Ovary (tissue), 7 donors: ENCODE measurements at regions not wholly inside any gene's neighbourhood (a gene's known extent, or its start where the extent isn't known, plus 50 kb on each side); places are given as distances from the start of the nearest gene placed in this dataset.

Source experiments
- DNase-seq, 5 donors: peaks; one replicate each; pipeline ENCODE4 v3.0.0-alpha.2; 2019 to 2020
- H3K27ac ChIP-seq, 2 donors: fragments of 200-600 bp; one replicate each; pipeline versions ENCODE4 v1.5.1 to v1.8.0; 2019 to 2022
- H3K27me3 ChIP-seq: fragments of 200-600 bp; one replicate; pipeline ENCODE4 v1.8.0; 2022
- H3K36me3 ChIP-seq: fragments of 200-600 bp; sonication (generic); one replicate; pipeline ENCODE4 v1.5.1; 2019
- H3K4me1 ChIP-seq: one replicate; pipeline ENCODE4 v1.8.1; 2013; ENCODE audit warnings: mild to moderate bottlenecking, moderate library complexity; ENCODE audit not compliant: insufficient read depth
- H3K4me3 ChIP-seq: fragments of 200-600 bp; sonication (generic); one replicate; pipeline ENCODE4 v1.5.1; 2017
- H3K9me3 ChIP-seq, 2 donors: fragments of 200-600 bp in 1 of 2; sonication (generic) in 1 of 2; one replicate each; pipeline versions ENCODE4 v1.5.1 to v1.8.1; 2013 to 2019; ENCODE audit warnings: mild to moderate bottlenecking in 1 of 2, moderate library complexity in 1 of 2
- EP300 ChIP-seq: sonication (generic); formaldehyde crosslinking; IDR thresholded peaks from one replicate; pipeline ENCODE4 v1.6.1; 2017; ENCODE audit warnings: antibody characterized with exemption
- POLR2A ChIP-seq: fragments of 450-650 bp; IDR thresholded peaks from one replicate; pipeline ENCODE4 v1.6.1; 2017; ENCODE audit warnings: antibody characterized with exemption, mild to moderate bottlenecking, moderate library complexity
- WGBS, 3 donors: extraction: QIAGEN DNeasy Blood & Tissue Kit in 1 of 3; methylation state at CpG; one replicate each; pipeline versions ENCODE4 v1.1.5 to v1.1.7; 2013 to 2017; 5-methylcytosine and 5-hydroxymethylcytosine counted together
- intact Hi-C, 4 donors: fragments of 100-400 bp; cut with DNase I; formaldehyde crosslinking; loops; one replicate each; pipeline versions ENCODE4 v1.11.0 to v1.15.1; 2022 to 2023
- TF ChIP-seq, protein P1 (sequence below), 3 donors: fragments of 450-650 bp in 2 of 3; fragments of 200-600 bp in 1 of 3; IDR thresholded peaks; one replicate each; pipeline versions ENCODE4 v1.5.1 to v1.8.0; 2016 to 2022; ENCODE audit warnings: antibody characterized with exemption in 3 of 3, mild to moderate bottlenecking in 1 of 3
- donor health status: DM: no; HTN: no; CAD: no; lungs with moderate emphysema.
- donor health status: DM: no; HTN: no; CAD: no.
- donor health status: Bipolar disorder and iron deficiency.
- donor health status: DM: no; HTN: no; CAD: no.
- donor health status: DM: yes; HTN: yes; CAD: no.

DNA sequence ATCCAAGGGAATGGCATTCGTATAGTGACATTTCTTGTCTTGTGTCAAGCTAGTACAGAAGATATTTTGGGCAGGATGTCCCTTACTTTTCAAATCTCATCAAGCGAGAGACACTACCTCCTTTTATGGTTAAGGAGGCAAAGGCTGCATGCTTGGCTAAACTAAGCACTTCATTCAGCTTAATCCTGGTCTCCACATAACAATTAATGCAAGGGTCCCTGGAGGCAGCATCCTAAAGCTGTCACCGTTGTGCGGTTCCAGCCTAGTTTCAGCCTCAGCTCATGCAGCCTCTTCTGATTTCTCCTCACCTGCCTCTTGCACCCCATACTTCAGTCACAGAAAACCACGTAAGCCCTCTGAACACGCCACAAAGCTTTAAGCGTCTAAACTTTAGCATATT lies 67.1 kb upstream of the SLC22A23 start:
- intact Hi-C loops = no loop called here
- Histone ChIP-seq H3K9me3 (no peaks in the 10 kb centered on the region), H3K27me3 (no peaks in the 10 kb centered on the region), H3K4me1 (no peaks in the 10 kb centered on the region), H3K27ac (no peak overlapping the region), H3K36me3 (no peaks in the 10 kb centered on the region), H3K4me3 (no peak overlapping the region)
- WGBS, 3 donors = 87 to 94% (median 89%) methylated on average over 7 of the region's 7 CpGs
- TF ChIP-seq POLR2A (no peak), EP300 (no peak)
- TF ChIP-seq, protein P1, sequence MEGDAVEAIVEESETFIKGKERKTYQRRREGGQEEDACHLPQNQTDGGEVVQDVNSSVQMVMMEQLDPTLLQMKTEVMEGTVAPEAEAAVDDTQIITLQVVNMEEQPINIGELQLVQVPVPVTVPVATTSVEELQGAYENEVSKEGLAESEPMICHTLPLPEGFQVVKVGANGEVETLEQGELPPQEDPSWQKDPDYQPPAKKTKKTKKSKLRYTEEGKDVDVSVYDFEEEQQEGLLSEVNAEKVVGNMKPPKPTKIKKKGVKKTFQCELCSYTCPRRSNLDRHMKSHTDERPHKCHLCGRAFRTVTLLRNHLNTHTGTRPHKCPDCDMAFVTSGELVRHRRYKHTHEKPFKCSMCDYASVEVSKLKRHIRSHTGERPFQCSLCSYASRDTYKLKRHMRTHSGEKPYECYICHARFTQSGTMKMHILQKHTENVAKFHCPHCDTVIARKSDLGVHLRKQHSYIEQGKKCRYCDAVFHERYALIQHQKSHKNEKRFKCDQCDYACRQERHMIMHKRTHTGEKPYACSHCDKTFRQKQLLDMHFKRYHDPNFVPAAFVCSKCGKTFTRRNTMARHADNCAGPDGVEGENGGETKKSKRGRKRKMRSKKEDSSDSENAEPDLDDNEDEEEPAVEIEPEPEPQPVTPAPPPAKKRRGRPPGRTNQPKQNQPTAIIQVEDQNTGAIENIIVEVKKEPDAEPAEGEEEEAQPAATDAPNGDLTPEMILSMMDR (IDR thresholded peaks at IDR 0.05) = no peak
- no peak for DNase-seq

DNA sequence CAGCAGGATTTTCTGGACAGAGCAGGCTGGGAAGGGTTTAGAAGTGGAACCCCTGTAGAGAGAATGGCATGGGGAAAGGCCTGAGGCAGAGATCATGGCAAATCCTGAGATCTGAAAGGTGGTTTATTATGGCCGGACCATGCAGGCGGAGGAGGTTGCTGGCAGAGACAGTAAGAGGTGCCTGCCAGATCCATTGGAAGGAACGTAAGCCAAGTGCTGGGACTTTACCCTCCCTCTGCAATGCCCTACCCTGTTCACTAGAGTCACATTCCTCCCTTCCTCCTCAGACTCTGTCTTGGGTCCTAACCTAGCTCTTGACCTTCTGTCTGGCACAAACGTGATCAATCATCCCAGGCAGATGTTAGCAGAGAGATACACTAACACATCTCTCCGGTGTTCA lies 66.4 kb upstream of the SLC22A23 start:
- no peaks in the 10 kb centered on the region for H3K4me1 ChIP-seq
- 58 to 70% (median 65%) methylated on average over 5 of the region's 5 CpGs for WGBS, 3 donors
- H3K9me3 ChIP-seq = no peaks in the 10 kb centered on the region
- intact Hi-C loops = no loop called here
- H3K27me3 ChIP-seq = no peaks in the 10 kb centered on the region
- no peak for DNase-seq
- TF ChIP-seq EP300 (no peak), POLR2A (no peak)
- TF ChIP-seq, protein P1 (IDR thresholded peaks at IDR 0.05) = no peak
- H3K27ac ChIP-seq = no peak overlapping the region
- no peak overlapping the region for H3K4me3 ChIP-seq
- H3K36me3 ChIP-seq = no peaks in the 10 kb centered on the region

DNA sequence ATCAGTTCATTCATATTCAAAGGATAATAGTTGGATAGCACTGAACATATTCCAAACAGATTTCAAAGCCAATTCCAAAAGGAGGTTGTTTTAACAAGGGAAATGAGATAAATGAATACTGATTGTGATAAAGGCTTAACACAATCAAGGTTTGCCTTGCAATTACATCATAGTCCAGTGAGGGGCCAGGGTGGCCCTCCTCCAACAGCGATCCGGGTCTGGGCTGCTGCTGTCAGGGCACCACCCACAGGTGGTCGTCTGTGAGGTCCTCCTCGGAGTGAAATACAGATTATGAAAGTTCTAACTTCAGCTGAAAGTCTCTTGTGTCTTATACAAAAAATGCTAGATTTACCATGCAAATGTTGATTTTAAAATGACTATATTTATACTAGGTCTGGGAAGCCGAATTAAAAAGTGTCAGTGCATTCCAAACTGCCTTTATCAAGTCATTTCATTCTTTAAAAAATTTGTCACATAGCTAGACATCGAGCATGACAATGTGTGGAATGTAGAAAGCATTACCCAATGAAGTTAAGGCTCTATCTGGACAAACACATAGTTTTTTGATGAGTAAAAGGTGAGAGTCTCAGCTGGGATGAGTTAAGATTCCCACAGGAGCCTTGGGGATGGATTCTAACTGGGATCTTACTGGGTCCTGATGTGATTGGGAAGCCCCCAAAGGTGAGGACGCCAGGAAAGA lies 65.9 kb upstream of the SLC22A23 start:
- H3K36me3 ChIP-seq = no peaks in the 10 kb centered on the region
- TF ChIP-seq, protein P1 (IDR thresholded peaks at IDR 0.05) = no peak
- TF ChIP-seq POLR2A = no peak
- H3K9me3 ChIP-seq = no peaks in the 10 kb centered on the region
- no peak overlapping the region for H3K27ac ChIP-seq
- no peaks in the 10 kb centered on the region for H3K27me3 ChIP-seq
- DNase-seq = no peak
- no peaks in the 10 kb centered on the region for H3K4me1 ChIP-seq
- WGBS, 3 donors = 26 to 33% (median 30%) methylated on average over 7 of the region's 7 CpGs
- no peak overlapping the region for H3K4me3 ChIP-seq
- intact Hi-C loops = no loop called here

DNA sequence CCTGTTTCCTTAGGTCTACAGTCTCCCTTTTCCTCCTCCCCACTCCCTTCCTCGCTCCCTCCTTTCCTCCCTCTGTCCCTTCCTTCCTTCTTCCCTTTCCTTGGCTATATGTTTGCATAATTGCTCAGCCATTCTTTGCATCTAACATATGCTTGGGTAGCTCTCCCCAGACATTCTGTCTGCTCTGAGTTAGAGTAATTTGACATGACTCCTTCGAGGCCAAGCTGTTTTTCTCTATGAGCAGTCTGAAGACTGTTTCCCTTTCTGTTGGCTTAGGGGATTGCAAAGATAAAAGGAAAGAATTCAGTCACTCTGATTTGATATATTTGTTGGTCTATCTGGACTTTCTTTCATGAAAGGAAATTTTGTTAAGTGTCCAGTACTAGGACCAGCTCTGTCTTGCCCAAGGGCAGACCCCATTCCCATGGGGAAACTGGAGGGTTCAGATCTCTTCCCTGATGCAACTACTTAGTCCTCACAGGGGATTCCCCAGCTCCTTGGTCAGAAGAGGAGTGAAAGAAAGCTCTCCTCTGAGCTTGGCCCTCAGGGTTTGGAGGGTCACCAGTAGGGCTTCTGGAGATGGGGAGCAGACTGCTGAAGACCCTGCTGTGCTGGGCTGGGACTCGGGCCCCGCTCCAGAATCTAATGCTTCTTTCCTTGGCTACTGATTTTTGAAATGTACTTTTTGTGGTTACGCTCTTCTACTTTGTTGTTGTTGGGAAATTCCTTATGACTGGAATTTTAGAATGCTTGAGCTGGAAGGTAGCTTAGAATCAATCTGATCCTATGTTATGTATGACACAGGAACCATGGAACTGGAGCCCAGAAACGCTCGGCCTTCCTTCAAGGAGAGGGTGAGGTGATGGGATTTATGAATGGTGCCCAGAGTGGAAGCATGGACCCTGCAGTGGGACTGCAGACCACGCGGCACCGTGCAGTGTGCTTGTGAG lies 63.7 kb upstream of the SLC22A23 start:
- 80 to 83% (median 81%) methylated on average over 10 of the region's 10 CpGs for WGBS, 3 donors
- DNase-seq = no peak
- intact Hi-C loops = no loop called here
- Histone ChIP-seq H3K27me3 (no peaks in the 10 kb centered on the region), H3K9me3 (no peaks in the 10 kb centered on the region), H3K27ac (no peak overlapping the region), H3K4me1 (no peaks in the 10 kb centered on the region), H3K4me3 (no peak overlapping the region), H3K36me3 (no peaks in the 10 kb centered on the region)
- TF ChIP-seq, protein P1 (IDR thresholded peaks at IDR 0.05) = no peak
- TF ChIP-seq EP300 (no peak), POLR2A (no peak)
